Caco-2 (cell line): ENCODE measurements at regions not wholly inside any gene's neighbourhood (a gene's known extent, or its start where the extent isn't known, plus 50 kb on each side); places are given as distances from the start of the nearest gene placed in this dataset.

Source experiments
- BruUV-seq: library from RNA; stranded (reverse); fragments of 400-500 nt; replicated peaks from 2 replicates; lab custom pipeline; 2021; lab: Mats Ljungman, UMichigan
- CTCF ChIA-PET: fragments of 300-600 bp; sonication (Branson Sonifier 250); formaldehyde crosslinking; loops from one replicate; lab custom pipeline; 2022; ENCODE audit warnings: antibody characterized with exemption; lab: Charles Lee
- POLR2A ChIA-PET: fragments of 300-600 bp; sonication (Branson Sonifier 250); formaldehyde crosslinking; loops from one replicate; lab custom pipeline; 2022; ENCODE audit warnings: antibody characterized with exemption; lab: Charles Lee
- DNase-seq, 2 experiments: peaks; one replicate each; pipeline versions ENCODE4 v3.0.0 to v3.0.0-alpha.2; 2020 to 2022
- H3K27me3 ChIP-seq: replicated peaks from 2 replicates; pipeline ENCODE4 v1.6.0; 2011; ENCODE audit warnings: low read length; ENCODE audit not compliant: control insufficient read depth, insufficient read depth
- H3K36me3 ChIP-seq: 2 replicates; pipeline ENCODE4 v1.5.1; 2011; ENCODE audit warnings: low read length; ENCODE audit not compliant: control insufficient read depth, insufficient read depth
- H3K4me1 ChIP-seq: fragments of 250-450 bp; sonication (Bioruptor Pico); 2 replicates; pipeline ENCODE4 v1.5.1; 2020; ENCODE audit warnings: mild to moderate bottlenecking
- H3K4me3 ChIP-seq: 2 replicates; pipeline ENCODE4 v1.5.1; 2011; ENCODE audit warnings: low read depth, mild to moderate bottlenecking, control low read depth, low read length
- H3K9me3 ChIP-seq: fragments of 250-450 bp; sonication (Bioruptor Pico); 2 replicates; pipeline ENCODE4 v1.5.1; 2020; ENCODE audit warnings: mild to moderate bottlenecking, moderate library complexity
- H3K27ac Mint-ChIP-seq: one replicate; pipeline ENCODE4 v1.8.0; 2022; ENCODE audit warnings: mixed read lengths; ENCODE audit not compliant: unreplicated experiment
- H3K27me3 Mint-ChIP-seq: one replicate; pipeline ENCODE4 v1.8.0; 2022; ENCODE audit warnings: mixed read lengths; ENCODE audit not compliant: insufficient read depth, unreplicated experiment
- H3K36me3 Mint-ChIP-seq: one replicate; pipeline ENCODE4 v1.8.0; 2022; ENCODE audit warnings: mild to moderate bottlenecking, mixed read lengths; ENCODE audit not compliant: insufficient read depth, unreplicated experiment
- H3K4me1 Mint-ChIP-seq: one replicate; pipeline ENCODE4 v1.8.0; 2022; ENCODE audit warnings: low read depth, mixed read lengths; ENCODE audit not compliant: unreplicated experiment
- H3K4me3 Mint-ChIP-seq: one replicate; pipeline ENCODE4 v1.8.0; 2022; ENCODE audit warnings: mild to moderate bottlenecking, moderate library complexity, mixed read lengths; ENCODE audit not compliant: unreplicated experiment
- H3K9me3 Mint-ChIP-seq: one replicate; pipeline ENCODE4 v1.8.0; 2022; ENCODE audit warnings: mixed read lengths; ENCODE audit not compliant: unreplicated experiment
- CTCF ChIP-seq, 2 experiments: fragments of 200-600 bp in 1 of 2; IDR thresholded peaks; 1 replicate in 1 of 2; 2 replicates in 1 of 2; pipeline versions ENCODE4 v1.5.1 to v1.8.0; 2011 to 2022; ENCODE audit warnings: antibody characterized with exemption in 1 of 2, control low read depth in 1 of 2, inconsistent platforms in 1 of 2, low read depth in 1 of 2, low read length in 1 of 2, mild to moderate bottlenecking in 1 of 2, moderate library complexity in 1 of 2; ENCODE audit not compliant: insufficient read depth in 1 of 2, severe bottlenecking in 1 of 2, unreplicated experiment in 1 of 2
- intact Hi-C: fragments of 100-400 bp; cut with micrococcal nuclease; formaldehyde crosslinking; loops from one replicate; pipeline ENCODE4 v1.10.0; 2022; ENCODE audit not compliant: unreplicated experiment

GRCh38 chr7:68200051-68200670 lies 1203.5 kb downstream of the TYW1 start:
- H3K4me1 ChIP-seq = no peaks in the 10 kb centered on the region
- H3K4me3 ChIP-seq = no peak overlapping the region
- Mint-ChIP-seq H3K4me3 (no peak overlapping the region), H3K27ac (no peak overlapping the region), H3K9me3 (peaks cover 16% of the 10 kb centered on the region), H3K27me3 (peaks cover 3% of the 10 kb centered on the region), H3K36me3 (peaks cover 4% of the 10 kb centered on the region), H3K4me1 (no peaks in the 10 kb centered on the region)
- DNase-seq = no peak
- intact Hi-C loops = no loop called here
- no peaks in the 10 kb centered on the region for H3K9me3 ChIP-seq
- POLR2A ChIA-PET = no interaction called here
- CTCF ChIA-PET = no interaction called here
- no peak for TF ChIP-seq CTCF (IDR thresholded peaks at IDR 0.05; ENCODE audit: insufficient read depth in 1 of 2, low read depth in 1 of 2, low read length in 1 of 2, severe bottlenecking in 1 of 2, unreplicated experiment in 1 of 2)
- H3K36me3 ChIP-seq = no peaks in the 10 kb centered on the region
- BruUV-seq = no TSS peak
- H3K27me3 ChIP-seq = no peaks in the 10 kb centered on the region

GRCh38 chr7:68203251-68203650 lies 1206.6 kb downstream of the TYW1 start:
- no TSS peak for BruUV-seq
- no peaks in the 10 kb centered on the region for H3K9me3 ChIP-seq
- no peak for TF ChIP-seq CTCF (IDR thresholded peaks at IDR 0.05; ENCODE audit: insufficient read depth in 1 of 2, low read depth in 1 of 2, low read length in 1 of 2, severe bottlenecking in 1 of 2, unreplicated experiment in 1 of 2)
- no peaks in the 10 kb centered on the region for H3K4me1 ChIP-seq
- no peaks in the 10 kb centered on the region for H3K27me3 ChIP-seq
- DNase-seq = no peak
- Mint-ChIP-seq H3K36me3 (no peaks in the 10 kb centered on the region), H3K27me3 (peaks cover 3% of the 10 kb centered on the region), H3K9me3 (no peaks in the 10 kb centered on the region), H3K4me1 (no peaks in the 10 kb centered on the region), H3K27ac (no peak overlapping the region), H3K4me3 (no peak overlapping the region)
- no peaks in the 10 kb centered on the region for H3K36me3 ChIP-seq
- H3K4me3 ChIP-seq = no peak overlapping the region
- intact Hi-C loops = no loop called here
- CTCF ChIA-PET = no interaction called here
- POLR2A ChIA-PET = no interaction called here

GRCh38 chr7:68205826-68206225 lies 1209.2 kb downstream of the TYW1 start:
- POLR2A ChIA-PET = no interaction called here

More at GRCh38 chr7:68205826-68206225, 1209.2 kb downstream of the TYW1 start:
- Mint-ChIP-seq H3K9me3 (peaks cover 12% of the 10 kb centered on the region), H3K27me3 (no peaks in the 10 kb centered on the region), H3K4me1 (no peaks in the 10 kb centered on the region), H3K27ac (no peak overlapping the region), H3K4me3 (no peak overlapping the region), H3K36me3 (no peaks in the 10 kb centered on the region)
- Histone ChIP-seq H3K9me3 (no peaks in the 10 kb centered on the region), H3K4me1 (no peaks in the 10 kb centered on the region), H3K4me3 (no peak overlapping the region), H3K36me3 (no peaks in the 10 kb centered on the region), H3K27me3 (no peaks in the 10 kb centered on the region)
- CTCF ChIA-PET = no interaction called here
- no peak for DNase-seq
- no TSS peak for BruUV-seq
- no peak for TF ChIP-seq CTCF (IDR thresholded peaks at IDR 0.05; ENCODE audit: insufficient read depth in 1 of 2, low read depth in 1 of 2, low read length in 1 of 2, severe bottlenecking in 1 of 2, unreplicated experiment in 1 of 2)
- intact Hi-C loops = no loop called here
